K562 (cell line): ENCODE measurements at regions not wholly inside any gene's neighbourhood (a gene's known extent, or its start where the extent isn't known, plus 50 kb on each side); places are given as distances from the start of the nearest gene placed in this dataset.

Experiments used
- BHLHE40 ChIP-seq: IDR thresholded peaks from 2 replicates; pipeline ENCODE4 v1.6.1; 2011; ENCODE audit warnings: low read length, improper control_type of control experiment
- BRD9 ChIP-seq: fragments of 450-650 bp; IDR thresholded peaks from 2 replicates; pipeline ENCODE4 v1.6.1; 2018; ENCODE audit warnings: low read depth; ENCODE audit not compliant: partially characterized antibody
- CBFB ChIP-seq: sonication (generic); formaldehyde crosslinking; IDR thresholded peaks from 2 replicates; pipeline ENCODE4 v1.4.0; 2020; ENCODE audit warnings: mild to moderate bottlenecking, missing genetic modification reagents
- CHAMP1 ChIP-seq: fragments of 450-650 bp; IDR thresholded peaks from 2 replicates; pipeline ENCODE4 v1.6.1; 2016; ENCODE audit warnings: mild to moderate bottlenecking
- E4F1 ChIP-seq: fragments of 250-450 bp; sonication (Bioruptor Pico); IDR thresholded peaks from 2 replicates; pipeline ENCODE4 v1.5.0; 2021; ENCODE audit warnings: mild to moderate bottlenecking, borderline replicate concordance
- EZH2 ChIP-seq: IDR thresholded peaks from 2 replicates; pipeline ENCODE4 v1.6.1; 2012; ENCODE audit warnings: low read depth, mild to moderate bottlenecking, inconsistent platforms, low read length, borderline replicate concordance
- IRF2 ChIP-seq: sonication (generic); formaldehyde crosslinking; IDR thresholded peaks from 2 replicates; pipeline ENCODE4 v1.8.1; 2022; ENCODE audit warnings: mild to moderate bottlenecking, missing genetic modification reagents
- NFATC3 ChIP-seq: fragments of 450-650 bp; IDR thresholded peaks from 2 replicates; pipeline ENCODE4 v1.6.1; 2017; ENCODE audit warnings: mild to moderate bottlenecking
- NRF1 ChIP-seq, 2 experiments: fragments of 450-650 bp; IDR thresholded peaks in 1 of 2; conservative IDR thresholded peaks in 1 of 2; 2 replicates each; pipeline ENCODE4 v1.6.1; 2014; ENCODE audit warnings: mild to moderate bottlenecking in 2 of 2
- POLR2AphosphoS5 ChIP-seq: IDR thresholded peaks from 2 replicates; pipeline ENCODE4 v1.6.1; 2011; ENCODE audit warnings: mild to moderate bottlenecking, low read depth, low read length, moderate library complexity; ENCODE audit not compliant: control insufficient read depth, insufficient read depth
- POLR2B ChIP-seq: fragments of 450-650 bp; IDR thresholded peaks from 2 replicates; pipeline ENCODE4 v1.6.1; 2018; ENCODE audit warnings: low read depth; ENCODE audit not compliant: partially characterized antibody
- RUNX1 ChIP-seq: sonication (generic); IDR thresholded peaks from 2 replicates; pipeline ENCODE4 v1.6.1; 2016; ENCODE audit warnings: antibody characterized with exemption, low read depth
- TF ChIP-seq, protein P1 (sequence below): sonication (generic); formaldehyde crosslinking; IDR thresholded peaks from 2 replicates; pipeline ENCODE4 v1.9.0; 2022; ENCODE audit warnings: mild to moderate bottlenecking, missing genetic modification reagents

DNA sequence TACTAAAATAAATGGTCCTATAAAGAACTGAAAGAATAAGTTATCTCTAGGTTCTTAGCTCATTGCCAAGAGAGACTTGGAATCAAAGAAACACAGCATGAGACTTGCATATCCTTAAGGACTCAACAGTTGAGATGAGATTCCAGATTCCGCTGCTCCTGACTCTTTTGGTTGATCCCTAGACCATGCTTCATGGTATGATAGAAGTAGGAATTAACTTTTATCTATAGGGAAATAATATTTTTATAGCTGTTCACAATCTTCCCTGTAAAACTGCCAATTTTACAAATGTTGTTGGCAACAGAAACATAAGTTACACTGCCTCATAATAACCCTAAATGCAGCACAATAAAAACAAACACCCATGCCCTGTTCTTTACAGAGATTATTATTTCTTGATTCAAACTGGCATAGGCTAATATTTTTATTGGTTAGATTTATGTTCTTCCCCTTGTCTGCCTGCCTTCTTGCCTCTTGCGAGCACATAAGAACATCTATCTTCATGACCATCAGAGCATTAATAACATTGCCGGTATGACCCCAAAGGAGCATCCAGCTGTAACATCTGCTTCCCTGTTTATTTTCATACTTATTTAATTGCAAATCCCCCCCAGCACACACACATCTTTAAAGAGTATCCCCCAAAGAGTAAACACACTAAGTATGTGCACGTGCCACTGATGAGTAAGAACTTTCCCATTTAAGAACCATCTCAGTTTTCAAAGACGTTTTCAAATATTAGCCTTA lies 735.7 kb upstream of the SLC8A1 start:
- TF ChIP-seq BRD9 (no peak), NRF1 (conservative IDR thresholded peaks at IDR 0.05 in 1 of 2, IDR thresholded peaks at IDR 0.05 in 1 of 2) (no peak), IRF2 (CRISPR knock-in tag) (no peak), E4F1 (no peak), POLR2AphosphoS5 (no peak), CBFB (CRISPR knock-in tag) (no peak), RUNX1 (no peak), NFATC3 (no peak), POLR2B (no peak), EZH2 (no peak), BHLHE40 (no peak), CHAMP1 (no peak)
- TF ChIP-seq, protein P1, sequence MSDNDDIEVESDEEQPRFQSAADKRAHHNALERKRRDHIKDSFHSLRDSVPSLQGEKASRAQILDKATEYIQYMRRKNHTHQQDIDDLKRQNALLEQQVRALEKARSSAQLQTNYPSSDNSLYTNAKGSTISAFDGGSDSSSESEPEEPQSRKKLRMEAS (CRISPR knock-in tag) = no peak
